ENCODE measurements at regions not wholly inside any gene's neighbourhood (a gene's known extent, or its start where the extent isn't known, plus 50 kb on each side); places are given as distances from the start of the nearest gene placed in this dataset.

DNA sequence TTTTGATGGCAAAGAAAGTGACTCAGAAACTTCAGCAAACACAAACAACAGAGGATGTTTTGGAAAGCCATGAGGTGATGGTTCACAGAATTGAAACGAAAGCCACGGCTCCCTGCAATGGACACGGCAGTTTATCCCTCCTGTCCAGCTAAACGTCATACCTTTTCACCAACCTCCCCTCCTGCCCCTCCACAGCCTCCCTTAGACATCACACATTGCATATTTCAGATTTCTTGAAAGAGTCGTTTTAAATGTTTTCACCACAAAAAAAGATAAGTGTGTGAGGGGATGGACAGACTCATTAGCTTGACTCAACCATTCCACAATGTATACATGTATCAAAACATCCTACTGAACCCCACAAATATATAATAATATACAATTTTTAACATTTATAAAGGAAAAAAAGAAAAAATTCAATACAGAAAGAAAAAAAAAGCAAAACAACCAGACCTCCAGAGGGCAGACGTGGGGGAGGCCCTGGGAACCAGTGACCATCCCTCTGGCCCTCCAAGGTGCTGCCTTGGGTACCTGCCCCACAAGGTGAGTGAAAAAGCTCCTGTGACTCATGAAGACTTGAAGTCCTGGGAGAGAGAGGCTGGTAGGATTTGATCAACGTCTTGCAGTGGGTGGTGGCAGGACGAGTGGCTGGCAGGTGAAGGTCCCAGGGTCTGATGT lies 117.2 kb upstream of the THBS2 start:
- Histone ChIP-seq H3K79me2 (ENCODE audit: low read length) (no peaks in the 10 kb centered on the region), H3K9me3 (ENCODE audit: low read length) (no peaks in the 10 kb centered on the region), H3K9ac (ENCODE audit: low read length) (no peak overlapping the region), H3K27ac (ENCODE audit: low read length) (no peak overlapping the region), H3K4me1 (ENCODE audit: low read length) (no peaks in the 10 kb centered on the region), H3K27me3 (ENCODE audit: low read length) (no peaks in the 10 kb centered on the region), H3K36me3 (ENCODE audit: insufficient read depth, low read length) (no peaks in the 10 kb centered on the region), H4K20me1 (ENCODE audit: insufficient read depth, low read depth, low read length) (no peaks in the 10 kb centered on the region), H3K4me3 (ENCODE audit: low read length) (no peak overlapping the region), H3K9me2 (replicated peaks; ENCODE audit: insufficient read depth, low read length) (no peaks in the 10 kb centered on the region), H2AFZ (ENCODE audit: low read length) (no peak overlapping the region), H3K4me2 (ENCODE audit: low read depth, low read length, poor library complexity, severe bottlenecking) (no peak overlapping the region)
- DNase-seq: no peak

DNA sequence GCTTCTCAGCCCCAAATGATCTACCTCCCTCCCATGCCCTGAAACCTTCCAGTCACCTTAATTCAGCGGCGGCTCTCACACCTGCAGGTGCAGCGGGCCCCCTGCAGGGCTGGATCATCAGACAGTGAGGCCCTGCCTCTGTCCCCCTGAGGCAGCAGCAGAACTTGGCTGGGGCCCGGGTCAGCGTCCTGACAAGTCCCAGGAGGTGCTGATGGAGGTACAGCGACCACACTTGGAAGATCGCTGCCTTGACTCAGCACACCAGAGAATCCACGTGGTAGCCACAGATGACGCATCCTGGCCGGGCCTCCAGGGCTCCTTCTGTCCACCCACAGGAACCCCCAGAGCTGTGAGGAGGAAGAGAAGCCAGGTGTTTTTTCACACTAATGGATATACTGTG lies 116.4 kb upstream of the THBS2 start:
- H3K9ac ChIP-seq (ENCODE audit: low read length): no peak overlapping the region

DNA sequence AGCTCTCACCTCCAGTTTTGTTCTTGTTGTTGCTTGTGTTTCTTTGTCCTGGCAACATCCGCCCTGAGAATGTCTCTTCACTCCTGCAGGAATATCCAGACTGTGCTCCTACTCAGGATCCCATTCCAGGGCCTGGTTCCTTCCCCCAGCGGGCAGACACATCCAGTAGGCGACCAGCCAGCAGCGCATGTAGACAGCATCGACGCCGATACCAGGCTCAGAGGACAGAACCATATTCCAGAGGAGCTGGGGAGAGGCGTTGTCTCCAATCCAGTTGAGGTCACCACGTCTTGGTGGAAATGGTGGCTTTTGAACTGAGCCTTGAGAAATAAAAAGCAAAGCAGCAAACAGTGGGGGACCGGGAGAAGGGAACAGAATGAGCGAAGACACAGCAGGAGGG lies 114.6 kb upstream of the THBS2 start:
- Histone ChIP-seq H3K4me2 (ENCODE audit: low read depth, low read length, poor library complexity, severe bottlenecking) (no peak overlapping the region), H3K27ac (ENCODE audit: low read length) (no peak overlapping the region), H3K36me3 (ENCODE audit: insufficient read depth, low read length) (no peaks in the 10 kb centered on the region), H3K4me3 (ENCODE audit: low read length) (no peak overlapping the region), H2AFZ (ENCODE audit: low read length) (no peak overlapping the region), H3K27me3 (ENCODE audit: low read length) (no peaks in the 10 kb centered on the region), H3K79me2 (ENCODE audit: low read length) (no peaks in the 10 kb centered on the region), H3K9me2 (replicated peaks; ENCODE audit: insufficient read depth, low read length) (no peaks in the 10 kb centered on the region), H4K20me1 (ENCODE audit: insufficient read depth, low read depth, low read length) (no peaks in the 10 kb centered on the region), H3K9ac (ENCODE audit: low read length) (no peak overlapping the region), H3K4me1 (ENCODE audit: low read length) (no peaks in the 10 kb centered on the region), H3K9me3 (ENCODE audit: low read length) (no peaks in the 10 kb centered on the region)
- DNase-seq: no peak

More for the DNA sequence above, 116.4 kb upstream of the THBS2 start:
- Histone ChIP-seq H2AFZ (ENCODE audit: low read length) (no peak overlapping the region), H3K27ac (ENCODE audit: low read length) (no peak overlapping the region), H3K4me3 (ENCODE audit: low read length) (no peak overlapping the region), H3K9me2 (replicated peaks; ENCODE audit: insufficient read depth, low read length) (no peaks in the 10 kb centered on the region), H3K27me3 (ENCODE audit: low read length) (no peaks in the 10 kb centered on the region), H3K79me2 (ENCODE audit: low read length) (no peaks in the 10 kb centered on the region), H3K4me1 (ENCODE audit: low read length) (no peaks in the 10 kb centered on the region), H3K9me3 (ENCODE audit: low read length) (no peaks in the 10 kb centered on the region), H3K36me3 (ENCODE audit: insufficient read depth, low read length) (no peaks in the 10 kb centered on the region), H4K20me1 (ENCODE audit: insufficient read depth, low read depth, low read length) (no peaks in the 10 kb centered on the region), H3K4me2 (ENCODE audit: low read depth, low read length, poor library complexity, severe bottlenecking) (no peak overlapping the region)
- DNase-seq: no peak

DNA sequence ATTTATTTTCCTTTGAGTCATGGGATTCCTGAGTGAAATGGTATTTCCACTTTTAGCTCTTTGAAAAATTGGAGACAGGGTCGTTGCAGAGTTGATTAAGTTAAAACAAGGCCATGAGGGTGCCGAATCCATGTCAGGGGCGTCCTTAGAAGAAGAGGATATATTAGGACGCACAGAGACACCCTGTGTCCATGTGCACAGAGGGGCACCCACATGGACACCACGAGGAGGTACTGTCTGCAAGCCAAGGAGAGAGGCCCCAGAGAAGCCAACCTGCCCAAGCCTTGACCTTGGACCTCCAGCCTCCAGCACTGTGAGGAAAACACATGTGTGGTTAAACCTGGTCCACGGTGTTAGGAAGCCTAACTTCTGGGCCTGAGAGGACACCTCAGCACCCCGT lies 113.9 kb upstream of the THBS2 start:
- Histone ChIP-seq H3K9me3 (ENCODE audit: low read length) (no peaks in the 10 kb centered on the region), H3K36me3 (ENCODE audit: insufficient read depth, low read length) (no peaks in the 10 kb centered on the region), H3K4me2 (ENCODE audit: low read depth, low read length, poor library complexity, severe bottlenecking) (no peak overlapping the region), H3K79me2 (ENCODE audit: low read length) (no peaks in the 10 kb centered on the region), H4K20me1 (ENCODE audit: insufficient read depth, low read depth, low read length) (no peaks in the 10 kb centered on the region), H3K27me3 (ENCODE audit: low read length) (0 out of 2 replicates have a peak, but pooled peaks cover 2% of the 10 kb centered on the region), H3K9me2 (replicated peaks; ENCODE audit: insufficient read depth, low read length) (no peaks in the 10 kb centered on the region), H2AFZ (ENCODE audit: low read length) (no peak overlapping the region), H3K4me1 (ENCODE audit: low read length) (no peaks in the 10 kb centered on the region), H3K9ac (ENCODE audit: low read length) (no peak overlapping the region), H3K4me3 (ENCODE audit: low read length) (no peak overlapping the region), H3K27ac (ENCODE audit: low read length) (no peak overlapping the region)
- DNase-seq: no peak

DNA sequence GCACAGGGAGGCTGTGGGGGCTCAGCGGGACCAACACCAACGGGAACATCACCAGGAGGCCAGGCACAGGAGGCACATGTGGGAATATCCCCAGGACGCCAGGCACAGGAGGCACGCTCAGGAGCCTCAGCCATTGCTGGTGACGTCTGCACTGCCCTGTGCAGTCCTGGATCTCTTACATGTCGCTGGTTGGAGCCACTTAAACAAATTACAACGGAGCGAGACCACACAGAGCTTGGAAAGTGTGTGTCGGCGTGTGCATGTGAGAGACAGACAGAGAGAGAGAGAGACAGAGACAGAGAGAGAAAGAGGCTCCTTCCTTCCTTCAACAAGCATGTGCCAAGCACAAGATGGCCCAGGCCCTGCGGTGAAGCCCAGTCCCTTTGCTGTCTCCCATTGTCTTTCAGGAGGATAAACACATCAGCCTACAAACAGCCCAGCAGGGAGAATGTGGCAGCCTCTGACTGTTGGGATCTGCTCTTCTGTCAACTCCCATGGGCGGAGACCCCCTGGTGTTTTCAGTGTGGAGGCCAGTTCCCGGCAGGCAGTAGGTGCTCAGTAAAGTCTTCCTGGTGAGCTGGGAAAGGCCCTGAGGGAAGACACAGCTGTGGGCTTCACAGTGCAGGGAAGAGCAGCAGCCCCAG lies 112.7 kb upstream of the THBS2 start:
- Histone ChIP-seq H3K9ac (ENCODE audit: low read length) (no peak overlapping the region), H3K9me2 (replicated peaks; ENCODE audit: insufficient read depth, low read length) (no peaks in the 10 kb centered on the region), H3K4me3 (ENCODE audit: low read length) (no peak overlapping the region), H2AFZ (ENCODE audit: low read length) (no peak overlapping the region), H3K36me3 (ENCODE audit: insufficient read depth, low read length) (no peaks in the 10 kb centered on the region), H3K9me3 (ENCODE audit: low read length) (no peaks in the 10 kb centered on the region), H3K4me2 (ENCODE audit: low read depth, low read length, poor library complexity, severe bottlenecking) (no peak overlapping the region), H3K79me2 (ENCODE audit: low read length) (no peaks in the 10 kb centered on the region), H3K4me1 (ENCODE audit: low read length) (no peaks in the 10 kb centered on the region), H3K27ac (ENCODE audit: low read length) (no peak overlapping the region), H4K20me1 (ENCODE audit: insufficient read depth, low read depth, low read length) (no peaks in the 10 kb centered on the region), H3K27me3 (ENCODE audit: low read length) (0 out of 2 replicates have a peak, but pooled peaks cover 2% of the 10 kb centered on the region)
- DNase-seq: no peak

DNA sequence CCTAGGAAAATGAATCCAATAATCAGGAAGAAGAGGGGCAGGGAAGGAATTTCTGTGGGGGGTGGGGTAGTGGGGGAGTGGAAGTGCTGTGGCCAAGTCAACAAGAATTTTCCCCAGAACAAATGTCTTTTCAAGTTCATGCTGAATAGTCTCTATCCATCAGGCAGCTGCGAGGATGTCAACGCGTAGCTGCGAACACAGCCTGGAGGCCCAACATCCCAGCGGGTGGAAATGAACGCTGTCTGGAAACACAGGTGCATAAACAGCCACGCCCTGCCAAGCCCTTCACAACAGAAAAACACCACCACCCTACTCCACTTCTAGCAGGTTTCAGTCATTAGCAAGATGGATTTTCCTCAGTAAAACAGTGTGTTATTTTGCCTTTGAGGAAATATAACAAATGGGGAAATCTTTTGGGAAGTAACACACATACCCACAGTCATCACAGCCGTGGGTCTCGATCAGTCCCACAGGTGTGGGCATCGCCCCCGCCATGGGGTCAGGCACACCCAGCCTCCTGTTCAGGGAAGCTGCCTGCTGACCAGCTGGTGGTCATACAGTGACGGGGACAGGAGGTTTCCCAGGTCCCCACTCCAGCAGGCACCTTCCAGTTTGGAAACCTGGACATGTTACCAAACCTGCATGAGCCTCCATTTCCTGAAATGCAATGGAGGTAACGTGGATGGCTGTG lies 112.1 kb upstream of the THBS2 start:
- H3K27ac ChIP-seq (ENCODE audit: low read length): no peak overlapping the region
- no peak overlapping the region for H3K4me2 ChIP-seq (ENCODE audit: low read depth, low read length, poor library complexity, severe bottlenecking)
- no peaks in the 10 kb centered on the region for H3K4me1 ChIP-seq (ENCODE audit: low read length)
- no peak overlapping the region for H3K9ac ChIP-seq (ENCODE audit: low read length)
- no peak for DNase-seq
- H3K79me2 ChIP-seq (ENCODE audit: low read length): no peaks in the 10 kb centered on the region
- H3K4me3 ChIP-seq (ENCODE audit: low read length): no peak overlapping the region
- no peak overlapping the region for H2AFZ ChIP-seq (ENCODE audit: low read length)
- H3K36me3 ChIP-seq (ENCODE audit: insufficient read depth, low read length): no peaks in the 10 kb centered on the region
- 0 out of 2 replicates have a peak, but pooled peaks cover 2% of the 10 kb centered on the region for H3K27me3 ChIP-seq (ENCODE audit: low read length)
- no peaks in the 10 kb centered on the region for H4K20me1 ChIP-seq (ENCODE audit: insufficient read depth, low read depth, low read length)
- H3K9me2 ChIP-seq (replicated peaks; ENCODE audit: insufficient read depth, low read length): no peaks in the 10 kb centered on the region
- no peaks in the 10 kb centered on the region for H3K9me3 ChIP-seq (ENCODE audit: low read length)

DNA sequence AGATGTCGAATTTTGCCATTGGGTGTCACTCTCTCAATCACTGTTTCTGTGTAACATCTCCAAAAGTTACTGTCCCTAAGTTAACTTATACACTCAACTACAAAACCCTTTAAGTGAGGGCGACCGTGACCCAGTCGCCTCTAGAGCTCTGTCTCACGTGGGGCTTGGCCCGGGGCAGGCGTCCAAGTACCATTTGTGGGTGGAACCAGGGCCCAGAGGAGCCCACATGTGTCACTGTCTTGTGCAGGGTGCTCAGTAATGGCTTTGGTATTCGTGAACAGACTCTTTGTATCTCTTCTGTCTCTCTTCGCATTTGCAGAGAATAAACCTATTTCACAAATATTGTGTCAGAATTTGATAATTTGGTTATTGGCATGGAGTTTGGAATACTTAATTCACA lies 109.9 kb upstream of the THBS2 start:
- H3K79me2 ChIP-seq (ENCODE audit: low read length): no peaks in the 10 kb centered on the region
- H3K27me3 ChIP-seq (ENCODE audit: low read length): 0 out of 2 replicates have a peak, but pooled peaks cover 2% of the 10 kb centered on the region
- no peaks in the 10 kb centered on the region for H3K9me3 ChIP-seq (ENCODE audit: low read length)
- H3K4me3 ChIP-seq (ENCODE audit: low read length): no peak overlapping the region
- no peaks in the 10 kb centered on the region for H3K4me1 ChIP-seq (ENCODE audit: low read length)
- no peaks in the 10 kb centered on the region for H4K20me1 ChIP-seq (ENCODE audit: insufficient read depth, low read depth, low read length)
- H3K9me2 ChIP-seq (replicated peaks; ENCODE audit: insufficient read depth, low read length): no peaks in the 10 kb centered on the region
- H2AFZ ChIP-seq (ENCODE audit: low read length): no peak overlapping the region
- no peak overlapping the region for H3K27ac ChIP-seq (ENCODE audit: low read length)
- no peak overlapping the region for H3K4me2 ChIP-seq (ENCODE audit: low read depth, low read length, poor library complexity, severe bottlenecking)
- no peaks in the 10 kb centered on the region for H3K36me3 ChIP-seq (ENCODE audit: insufficient read depth, low read length)
- no peak overlapping the region for H3K9ac ChIP-seq (ENCODE audit: low read length)
- DNase-seq: no peak

DNA sequence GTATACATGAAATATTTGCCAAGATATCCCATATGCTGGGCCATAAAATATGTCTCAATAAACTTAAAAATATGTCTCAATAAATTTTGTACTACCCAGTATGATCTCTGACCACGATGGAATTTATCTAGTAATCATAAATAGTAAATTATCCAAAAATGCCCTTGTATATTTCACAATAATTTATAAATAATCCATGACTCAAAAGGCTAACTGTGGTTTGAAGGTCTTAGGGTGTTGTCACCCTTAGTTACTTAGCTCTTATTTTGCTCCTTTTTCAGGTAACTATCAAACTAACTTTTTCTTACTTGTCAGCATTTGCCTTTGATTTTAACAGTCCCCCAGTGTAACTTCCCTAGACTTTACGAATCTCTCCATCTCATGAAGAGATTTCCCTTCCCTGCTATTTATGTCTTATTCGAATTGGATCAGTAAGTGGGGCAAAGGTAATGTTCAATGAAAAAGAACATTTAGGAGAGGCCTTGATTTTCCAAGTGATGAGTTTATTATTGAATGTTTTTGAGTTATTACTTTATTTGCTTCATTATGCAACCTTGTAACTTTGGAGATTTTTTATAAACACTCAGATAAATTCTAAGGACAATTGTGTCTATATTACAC lies 109.0 kb upstream of the THBS2 start:
- no peak overlapping the region for H3K4me2 ChIP-seq (ENCODE audit: low read depth, low read length, poor library complexity, severe bottlenecking)
- DNase-seq: no peak
- H3K27me3 ChIP-seq (ENCODE audit: low read length): 0 out of 2 replicates have a peak, but pooled peaks cover 2% of the 10 kb centered on the region
- H3K79me2 ChIP-seq (ENCODE audit: low read length): no peaks in the 10 kb centered on the region
- H3K9me2 ChIP-seq (replicated peaks; ENCODE audit: insufficient read depth, low read length): no peaks in the 10 kb centered on the region
- H3K9ac ChIP-seq (ENCODE audit: low read length): no peak overlapping the region
- H3K27ac ChIP-seq (ENCODE audit: low read length): no peak overlapping the region
- H3K4me3 ChIP-seq (ENCODE audit: low read length): no peak overlapping the region
- no peaks in the 10 kb centered on the region for H3K4me1 ChIP-seq (ENCODE audit: low read length)
- no peaks in the 10 kb centered on the region for H3K36me3 ChIP-seq (ENCODE audit: insufficient read depth, low read length)
- H2AFZ ChIP-seq (ENCODE audit: low read length): no peak overlapping the region
- no peaks in the 10 kb centered on the region for H4K20me1 ChIP-seq (ENCODE audit: insufficient read depth, low read depth, low read length)
- no peaks in the 10 kb centered on the region for H3K9me3 ChIP-seq (ENCODE audit: low read length)
